Type B pancreatic cell (in vitro differentiated cells): ENCODE measurements at regions not wholly inside any gene's neighbourhood (a gene's known extent, or its start where the extent isn't known, plus 50 kb on each side); places are given as distances from the start of the nearest gene placed in this dataset.
"Not testable (repeated sequence)": the region's sequence is repeated elsewhere in the genome, so short reads cannot be mapped to it uniquely, and the experiment has no call there.

Experiments used
- DNase-seq: peaks from one replicate; pipeline ENCODE4 v3.0.0; 2021; ENCODE audit warnings: mixed read lengths; ENCODE audit not compliant: unreplicated experiment; ENCODE audit errors: extremely low spot score
- H3K27ac Mint-ChIP-seq: 2 replicates; pipeline ENCODE4 v1.8.0; 2021; ENCODE audit warnings: mild to moderate bottlenecking, mixed read lengths
- H3K27me3 Mint-ChIP-seq: 2 replicates; pipeline ENCODE4 v1.8.0; 2021; ENCODE audit warnings: mixed read lengths
- H3K36me3 Mint-ChIP-seq: 2 replicates; pipeline ENCODE4 v1.8.0; 2021; ENCODE audit warnings: mixed read lengths
- H3K4me1 Mint-ChIP-seq: one replicate; pipeline ENCODE4 v1.8.0; 2021; ENCODE audit warnings: mixed read lengths; ENCODE audit not compliant: unreplicated experiment
- H3K4me3 Mint-ChIP-seq: 2 replicates; pipeline ENCODE4 v1.8.0; 2021; ENCODE audit warnings: mild to moderate bottlenecking, mixed read lengths
- H3K9me3 Mint-ChIP-seq: 2 replicates; pipeline ENCODE4 v1.8.0; 2021; ENCODE audit warnings: mixed read lengths
- TF ChIP-seq, protein P1 (sequence below): fragments of 200-600 bp; sonication (generic); conservative IDR thresholded peaks from 2 replicates; pipeline ENCODE4 v1.5.0; 2021; ENCODE audit warnings: antibody characterized with exemption, mild to moderate bottlenecking

GRCh38 chr7:9575716-9576115, 1142.3 kb downstream of the NXPH1 start:
- no peaks in the 10 kb centered on the region for H3K27me3 Mint-ChIP-seq
- H3K27ac Mint-ChIP-seq = no peak overlapping the region
- no peaks in the 10 kb centered on the region for H3K36me3 Mint-ChIP-seq
- DNase-seq = no peak
- no peaks in the 10 kb centered on the region for H3K4me1 Mint-ChIP-seq
- no peaks in the 10 kb centered on the region for H3K9me3 Mint-ChIP-seq
- TF ChIP-seq, protein P1, sequence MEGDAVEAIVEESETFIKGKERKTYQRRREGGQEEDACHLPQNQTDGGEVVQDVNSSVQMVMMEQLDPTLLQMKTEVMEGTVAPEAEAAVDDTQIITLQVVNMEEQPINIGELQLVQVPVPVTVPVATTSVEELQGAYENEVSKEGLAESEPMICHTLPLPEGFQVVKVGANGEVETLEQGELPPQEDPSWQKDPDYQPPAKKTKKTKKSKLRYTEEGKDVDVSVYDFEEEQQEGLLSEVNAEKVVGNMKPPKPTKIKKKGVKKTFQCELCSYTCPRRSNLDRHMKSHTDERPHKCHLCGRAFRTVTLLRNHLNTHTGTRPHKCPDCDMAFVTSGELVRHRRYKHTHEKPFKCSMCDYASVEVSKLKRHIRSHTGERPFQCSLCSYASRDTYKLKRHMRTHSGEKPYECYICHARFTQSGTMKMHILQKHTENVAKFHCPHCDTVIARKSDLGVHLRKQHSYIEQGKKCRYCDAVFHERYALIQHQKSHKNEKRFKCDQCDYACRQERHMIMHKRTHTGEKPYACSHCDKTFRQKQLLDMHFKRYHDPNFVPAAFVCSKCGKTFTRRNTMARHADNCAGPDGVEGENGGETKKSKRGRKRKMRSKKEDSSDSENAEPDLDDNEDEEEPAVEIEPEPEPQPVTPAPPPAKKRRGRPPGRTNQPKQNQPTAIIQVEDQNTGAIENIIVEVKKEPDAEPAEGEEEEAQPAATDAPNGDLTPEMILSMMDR = no peak
- no peak overlapping the region for H3K4me3 Mint-ChIP-seq

GRCh38 chr7:9582824-9583223, 1149.4 kb downstream of the NXPH1 start:
- H3K27me3 Mint-ChIP-seq = no peaks in the 10 kb centered on the region
- no peaks in the 10 kb centered on the region for H3K36me3 Mint-ChIP-seq

DNA sequence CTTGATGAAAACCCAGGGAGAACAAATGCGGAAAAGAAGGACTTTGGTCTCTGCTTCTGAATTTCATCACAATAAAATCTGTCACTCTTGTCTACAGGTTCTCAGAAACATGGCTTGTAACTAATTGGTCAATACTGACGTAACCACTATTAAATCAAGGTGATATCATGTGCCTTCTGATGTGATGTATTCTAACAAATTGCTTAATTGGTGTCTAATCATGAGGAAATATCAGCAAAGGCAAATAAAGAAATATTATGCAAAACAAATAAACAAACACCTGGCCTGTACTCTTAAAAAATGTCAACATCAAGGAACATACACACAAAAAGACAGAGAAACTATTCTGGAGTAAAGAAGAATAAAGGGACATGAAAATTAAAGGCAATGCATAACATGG, 1165.0 kb downstream of the NXPH1 start:
- H3K36me3 Mint-ChIP-seq = no peaks in the 10 kb centered on the region
- H3K4me3 Mint-ChIP-seq = no peak overlapping the region
- H3K9me3 Mint-ChIP-seq = no peaks in the 10 kb centered on the region
- H3K27ac Mint-ChIP-seq = no peak overlapping the region
- H3K4me1 Mint-ChIP-seq = no peaks in the 10 kb centered on the region
- DNase-seq = no peak
- TF ChIP-seq, protein P1 = no peak
- H3K27me3 Mint-ChIP-seq = no peaks in the 10 kb centered on the region

More at GRCh38 chr7:9582824-9583223, 1149.4 kb downstream of the NXPH1 start:
- no peaks in the 10 kb centered on the region for H3K4me1 Mint-ChIP-seq
- no peaks in the 10 kb centered on the region for H3K9me3 Mint-ChIP-seq
- TF ChIP-seq, protein P1 = no peak
- H3K27ac Mint-ChIP-seq = no peak overlapping the region
- H3K4me3 Mint-ChIP-seq = no peak overlapping the region
- DNase-seq = no peak

DNA sequence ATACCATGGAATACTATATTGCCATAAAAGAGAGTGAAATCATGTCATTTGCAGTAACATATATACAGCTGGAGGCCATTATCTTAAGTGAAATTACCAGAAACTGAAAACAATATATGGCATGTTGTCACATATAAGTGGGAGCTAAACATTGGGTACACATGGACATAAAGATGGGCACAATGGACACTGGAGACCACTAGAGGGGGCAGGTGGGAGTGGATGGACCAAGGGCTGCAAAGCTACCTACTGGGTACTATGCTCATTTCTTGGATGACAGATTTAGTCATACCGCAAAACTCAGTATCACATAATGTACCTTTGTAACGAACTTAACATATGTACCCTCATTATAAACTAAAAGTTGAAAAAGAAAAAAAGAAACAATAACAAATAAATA, 1167.6 kb downstream of the NXPH1 start:
- H3K36me3 Mint-ChIP-seq = no peaks in the 10 kb centered on the region
- no peak for DNase-seq
- H3K27me3 Mint-ChIP-seq = no peaks in the 10 kb centered on the region
- no peak overlapping the region for H3K4me3 Mint-ChIP-seq
- H3K9me3 Mint-ChIP-seq = no peaks in the 10 kb centered on the region
- TF ChIP-seq, protein P1 = peak; percentile 60
- H3K27ac Mint-ChIP-seq = no peak overlapping the region
- H3K4me1 Mint-ChIP-seq = no peaks in the 10 kb centered on the region

- no peaks in the 10 kb centered on the region for H3K36me3 Mint-ChIP-seq
- TF ChIP-seq, protein P1 = no peak
- no peak overlapping the region for H3K4me3 Mint-ChIP-seq
- H3K9me3 Mint-ChIP-seq = no peaks in the 10 kb centered on the region
- no peaks in the 10 kb centered on the region for H3K27me3 Mint-ChIP-seq
- no peak for DNase-seq
- H3K27ac Mint-ChIP-seq = no peak overlapping the region
- no peaks in the 10 kb centered on the region for H3K4me1 Mint-ChIP-seq
These were observed 1169.9 kb downstream of the NXPH1 start for GRCh38 chr7:9603291-9603690.

GRCh38 chr7:9608560-9608959, 1175.2 kb downstream of the NXPH1 start:
- Mint-ChIP-seq H3K9me3 (no peaks in the 10 kb centered on the region), H3K4me3 (no peak overlapping the region)
- DNase-seq = no peak

DNA sequence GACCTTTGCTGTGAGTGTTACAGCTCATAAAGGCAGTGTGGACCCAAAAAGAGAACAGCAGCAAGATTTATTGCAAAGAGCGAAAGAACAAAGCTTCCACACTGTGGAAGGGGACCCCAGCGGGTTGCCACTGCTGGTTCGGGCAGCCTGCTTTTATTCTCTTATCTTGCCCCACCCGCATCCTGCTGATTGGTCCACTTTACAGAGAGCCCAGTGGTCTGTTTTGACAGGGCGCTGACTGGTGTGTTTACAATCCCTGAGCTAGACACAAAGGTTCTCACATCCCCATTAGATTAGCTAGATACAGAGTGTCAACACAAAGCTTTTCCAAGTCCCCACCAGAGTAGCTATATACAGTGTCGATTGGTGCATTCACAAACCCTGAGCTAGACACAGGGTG, 1187.5 kb downstream of the NXPH1 start:
- H3K4me3 Mint-ChIP-seq = peak overlapping the region; percentile 29
- not testable (repeated sequence) for H3K36me3 Mint-ChIP-seq, H3K27ac Mint-ChIP-seq, H3K9me3 Mint-ChIP-seq, H3K4me1 Mint-ChIP-seq, H3K27me3 Mint-ChIP-seq, DNase-seq

More at GRCh38 chr7:9608560-9608959, 1175.2 kb downstream of the NXPH1 start:
- TF ChIP-seq, protein P1 = no peak
- H3K27me3 Mint-ChIP-seq = no peaks in the 10 kb centered on the region
- H3K36me3 Mint-ChIP-seq = no peaks in the 10 kb centered on the region
- H3K27ac Mint-ChIP-seq = no peak overlapping the region
- H3K4me1 Mint-ChIP-seq = no peaks in the 10 kb centered on the region

DNA sequence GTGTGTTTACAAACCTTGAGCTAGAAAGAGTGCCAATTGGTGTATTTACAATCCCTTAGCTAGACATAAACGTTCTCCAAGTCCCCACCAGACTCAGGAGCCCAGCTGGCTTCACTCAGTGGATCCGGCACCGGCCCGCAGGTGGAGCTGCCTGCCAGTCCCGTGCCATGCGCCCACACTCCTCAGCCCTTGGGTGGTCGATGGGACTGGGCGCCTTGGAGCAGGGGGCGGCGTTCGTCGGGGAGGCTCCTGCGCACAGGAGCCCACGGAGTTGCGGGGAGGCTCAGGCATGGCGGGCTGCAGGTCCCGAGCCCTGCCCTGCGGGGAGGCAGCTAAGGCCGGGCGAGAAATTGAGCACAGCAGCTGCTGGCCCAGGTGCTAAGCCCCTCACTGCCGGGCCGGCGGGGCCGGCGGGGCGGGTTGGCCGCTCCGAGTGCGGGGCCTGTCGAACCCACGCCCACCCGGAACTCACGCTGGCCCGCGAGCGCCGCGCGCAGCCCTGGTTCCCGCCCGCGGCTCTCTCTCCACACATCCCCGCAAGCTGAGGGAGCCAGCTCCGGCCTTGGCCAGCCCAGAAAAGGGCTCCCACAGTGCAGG, 1188.0 kb downstream of the NXPH1 start:
- not testable (repeated sequence) for DNase-seq, H3K4me1 Mint-ChIP-seq, H3K36me3 Mint-ChIP-seq, H3K9me3 Mint-ChIP-seq, H3K27me3 Mint-ChIP-seq, H3K27ac Mint-ChIP-seq
- peak overlapping the region; percentile 40 for H3K4me3 Mint-ChIP-seq
